CD14-positive monocyte (primary cell): ENCODE measurements at regions not wholly inside any gene's neighbourhood (a gene's known extent, or its start where the extent isn't known, plus 50 kb on each side); places are given as distances from the start of the nearest gene placed in this dataset.

Experiments
- DNase-seq, 3 donors: peaks; one replicate each; pipeline ENCODE4 v3.0.0-alpha.2; 2011 to 2022
- H2AFZ ChIP-seq: 2 replicates; pipeline ENCODE4 v1.6.0; 2012; ENCODE audit warnings: mild to moderate bottlenecking, low read depth, low read length, inconsistent platforms; ENCODE audit not compliant: insufficient read depth, poor library complexity, severe bottlenecking
- H3K27ac ChIP-seq, 2 donors: 1 replicate in 1 of 2; 2 replicates in 1 of 2; pipeline ENCODE4 v1.5.1; 2012 to 2013; ENCODE audit warnings: low read length in 2 of 2, control low read depth in 1 of 2, inconsistent platforms in 1 of 2, low read depth in 1 of 2, mild to moderate bottlenecking in 1 of 2
- H3K27me3 ChIP-seq, 2 donors: one replicate each; pipeline versions ENCODE4 v1.6.0 to v1.6.1; 2011 to 2013; ENCODE audit warnings: low read length in 2 of 2; ENCODE audit not compliant: control insufficient read depth in 2 of 2, insufficient read depth in 2 of 2
- H3K36me3 ChIP-seq, 2 donors: replicated peaks in 1 of 2; 1 replicate in 1 of 2; 2 replicates in 1 of 2; pipeline versions ENCODE4 v1.5.1 to v1.6.1; 2012 to 2013; ENCODE audit warnings: low read length in 2 of 2, control low read depth in 1 of 2, inconsistent platforms in 1 of 2, mild to moderate bottlenecking in 1 of 2; ENCODE audit not compliant: insufficient read depth in 2 of 2, control insufficient read depth in 1 of 2
- H3K4me1 ChIP-seq, 2 donors: 1 replicate in 1 of 2; 2 replicates in 1 of 2; pipeline versions ENCODE4 v1.5.1 to v1.6.1; 2012 to 2013; ENCODE audit warnings: low read length in 2 of 2, control low read depth in 1 of 2, inconsistent platforms in 1 of 2, mild to moderate bottlenecking in 1 of 2, moderate library complexity in 1 of 2; ENCODE audit not compliant: insufficient read depth in 2 of 2, control insufficient read depth in 1 of 2
- H3K4me2 ChIP-seq: replicated peaks from 2 replicates; pipeline ENCODE3; 2012; ENCODE audit warnings: low read length, moderate library complexity, mild to moderate bottlenecking; ENCODE audit not compliant: poor library complexity, severe bottlenecking; ENCODE audit errors: extremely low read depth
- H3K4me3 ChIP-seq, 3 experiments: fragments of 200-600 bp in 1 of 3; sonication (generic) in 1 of 3; replicated peaks in 1 of 3; 1 replicate in 2 of 3; 2 replicates in 1 of 3; pipeline ENCODE4 v1.5.1; 2011 to 2013; ENCODE audit warnings: low read length in 3 of 3, mild to moderate bottlenecking in 3 of 3, control low read depth in 2 of 3, low read depth in 2 of 3, inconsistent platforms in 1 of 3, moderate library complexity in 1 of 3
- H3K79me2 ChIP-seq: 2 replicates; pipeline ENCODE4 v1.6.0; 2012; ENCODE audit warnings: mild to moderate bottlenecking, control low read depth, inconsistent platforms, low read length, moderate library complexity; ENCODE audit not compliant: insufficient read depth
- H3K9ac ChIP-seq: 2 replicates; pipeline ENCODE4 v1.6.0; 2017; ENCODE audit warnings: low read length, mild to moderate bottlenecking; ENCODE audit not compliant: insufficient read depth, poor library complexity, severe bottlenecking
- H3K9me3 ChIP-seq, 2 donors: replicated peaks in 1 of 2; 1 replicate in 1 of 2; 2 replicates in 1 of 2; pipeline versions ENCODE4 v1.5.1 to v1.6.1; 2012 to 2013; ENCODE audit warnings: low read length in 2 of 2, control low read depth in 1 of 2; ENCODE audit not compliant: control insufficient read depth in 1 of 2, insufficient read depth in 1 of 2
- H4K20me1 ChIP-seq: 2 replicates; pipeline ENCODE4 v1.6.0; 2012; ENCODE audit warnings: mild to moderate bottlenecking, low read length, control low read depth, moderate library complexity; ENCODE audit not compliant: insufficient read depth
- H3K27ac Mint-ChIP-seq, 7 donors: one replicate each; pipeline ENCODE4 v1.8.0; 2020; ENCODE audit warnings: mild to moderate bottlenecking in 7 of 7, mixed read lengths in 7 of 7, moderate library complexity in 6 of 7, inconsistent platforms in 2 of 7
- H3K27me3 Mint-ChIP-seq, 3 donors: one replicate each; pipeline ENCODE4 v1.8.0; 2021 to 2022; ENCODE audit warnings: low read depth in 3 of 3, mild to moderate bottlenecking in 3 of 3, mixed read lengths in 3 of 3, moderate library complexity in 3 of 3, inconsistent platforms in 1 of 3
- H3K36me3 Mint-ChIP-seq, 2 donors: one replicate each; pipeline ENCODE4 v1.8.0; 2020; ENCODE audit warnings: mixed read lengths in 2 of 2, inconsistent platforms in 1 of 2, mild to moderate bottlenecking in 1 of 2
- H3K4me1 Mint-ChIP-seq: one replicate; pipeline ENCODE4 v1.8.0; 2020; ENCODE audit warnings: mild to moderate bottlenecking, mixed read lengths
- H3K4me3 Mint-ChIP-seq, 2 donors: one replicate each; pipeline ENCODE4 v1.8.0; 2020; ENCODE audit warnings: mild to moderate bottlenecking in 2 of 2, mixed read lengths in 2 of 2, moderate library complexity in 1 of 2
- H3K9me3 Mint-ChIP-seq, 7 donors: one replicate each; pipeline ENCODE4 v1.8.0; 2020 to 2022; ENCODE audit warnings: mixed read lengths in 7 of 7, mild to moderate bottlenecking in 6 of 7, moderate library complexity in 6 of 7, inconsistent platforms in 2 of 7
- CTCF ChIP-seq: fragments of 200-600 bp; IDR thresholded peaks from one replicate; pipeline ENCODE4 v1.8.0; 2022; ENCODE audit warnings: antibody characterized with exemption, mild to moderate bottlenecking
- WGBS: methylation state at CpG from one replicate; pipeline ENCODE4 v1.1.5; 2013; ENCODE audit warnings: missing lambda C conversion rate; ENCODE audit not compliant: insufficient coverage; 5-methylcytosine and 5-hydroxymethylcytosine counted together
- intact Hi-C, 2 donors: fragments of 100-400 bp; cut with micrococcal nuclease; formaldehyde crosslinking; loops; one replicate each; pipeline versions ENCODE4 v1.15.0 to v1.15.1; 2023

GRCh38 chr18:33866386-33866785 lies 288.4 kb downstream of the ASXL3 start:
- Histone ChIP-seq H3K4me1 (no peaks in the 10 kb centered on the region), H3K9ac (no peak overlapping the region), H3K4me2 (no peak overlapping the region), H3K27me3 (no peaks in the 10 kb centered on the region), H3K36me3 (no peaks in the 10 kb centered on the region), H3K79me2 (no peaks in the 10 kb centered on the region), H3K9me3 (peaks cover 12 to 14% of the 10 kb centered on the region in 2 donors), H3K27ac (no peak overlapping the region), H4K20me1 (no peaks in the 10 kb centered on the region), H3K4me3 (no peak overlapping the region), H2AFZ (no peak overlapping the region)
- Mint-ChIP-seq H3K27me3 (no peaks in the 10 kb centered on the region), H3K27ac (no peak overlapping the region), H3K4me1 (no peaks in the 10 kb centered on the region), H3K36me3 (no peaks in the 10 kb centered on the region), H3K9me3 (peaks cover 3 to 18% (median 11%) of the 10 kb centered on the region in 7 donors), H3K4me3 (no peak overlapping the region)
- no peak for TF ChIP-seq CTCF
- intact Hi-C loops, result no loop called here
- DNase-seq, result no peak
- WGBS, result no CpG with 5 or more reads among the region's 1 CpG

GRCh38 chr18:33863912-33864311 lies 285.9 kb downstream of the ASXL3 start:
- Histone ChIP-seq H3K4me1 (no peaks in the 10 kb centered on the region), H4K20me1 (no peaks in the 10 kb centered on the region), H3K27me3 (no peaks in the 10 kb centered on the region), H3K9ac (no peak overlapping the region), H3K27ac (no peak overlapping the region), H3K79me2 (no peaks in the 10 kb centered on the region), H3K4me3 (no peak overlapping the region), H2AFZ (no peak overlapping the region), H3K36me3 (no peaks in the 10 kb centered on the region), H3K4me2 (no peak overlapping the region), H3K9me3 (peaks cover 12 to 14% of the 10 kb centered on the region in 2 donors)
- peaks cover 3 to 18% (median 13%) of the 10 kb centered on the region in 7 donors for H3K9me3 Mint-ChIP-seq
- H3K4me3 Mint-ChIP-seq, result no peak overlapping the region
- H3K27ac Mint-ChIP-seq, result no peak overlapping the region
- WGBS, result 100% methylated on average over 1 of the region's 1 CpG
- H3K4me1 Mint-ChIP-seq, result no peaks in the 10 kb centered on the region
- H3K36me3 Mint-ChIP-seq, result no peaks in the 10 kb centered on the region
- no peak for TF ChIP-seq CTCF
- H3K27me3 Mint-ChIP-seq, result no peaks in the 10 kb centered on the region
- DNase-seq, result no peak
- intact Hi-C loops, result no loop called here
